Bone marrow (tissue), 2 donors: ENCODE measurements at regions not wholly inside any gene's neighbourhood (a gene's known extent, or its start where the extent isn't known, plus 50 kb on each side); places are given as distances from the start of the nearest gene placed in this dataset.
"Not testable (repeated sequence)": the region's sequence is repeated elsewhere in the genome, so short reads cannot be mapped to it uniquely, and the experiment has no call there.

Source experiments
- DNase-seq, 2 donors: peaks; one replicate each; lab custom pipeline; 2025; lab: John Stamatoyannopoulos, UW

- DNase-seq = not testable (repeated sequence)
These were observed 371.0 kb downstream of the OSTF1 start for GRCh38 chr9:75459311-75459710.

- DNase-seq = no peak
These were observed 372.9 kb downstream of the OSTF1 start for GRCh38 chr9:75461183-75461582.

- no peak for DNase-seq
These were observed 374.6 kb downstream of the OSTF1 start for GRCh38 chr9:75462866-75463265.

- no peak for DNase-seq
These were observed 375.6 kb downstream of the OSTF1 start for GRCh38 chr9:75463871-75464270.

- DNase-seq = no peak
These were observed 376.4 kb downstream of the OSTF1 start for GRCh38 chr9:75464726-75465125.

GRCh38 chr9:75467142-75467541 is 378.8 kb downstream of the OSTF1 start:
- no peak for DNase-seq

GRCh38 chr9:75471549-75472114 is 383.3 kb downstream of the OSTF1 start:
- DNase-seq = no peak

- no peak for DNase-seq
These were observed 394.3 kb downstream of the OSTF1 start for GRCh38 chr9:75482566-75482965.

GRCh38 chr9:75483636-75484035 is 395.3 kb downstream of the OSTF1 start:
- no peak for DNase-seq

- no peak for DNase-seq
These were observed 399.8 kb downstream of the OSTF1 start for GRCh38 chr9:75487856-75488718.

GRCh38 chr9:75488719-75489110 is 400.4 kb downstream of the OSTF1 start:
- DNase-seq = no peak

- no peak for DNase-seq
These were observed 400.1 kb upstream of the PCSK5 start for GRCh38 chr9:75490326-75490725.

- DNase-seq = no peak
These were observed 398.9 kb upstream of the PCSK5 start for GRCh38 chr9:75491533-75491932.

- DNase-seq = no peak
These were observed 390.7 kb upstream of the PCSK5 start for GRCh38 chr9:75499812-75500211.

- DNase-seq = no peak
These were observed 390.0 kb upstream of the PCSK5 start for GRCh38 chr9:75500479-75500878.

GRCh38 chr9:75500940-75501339 is 389.5 kb upstream of the PCSK5 start:
- not testable (repeated sequence) for DNase-seq

- no peak for DNase-seq
These were observed 385.8 kb upstream of the PCSK5 start for GRCh38 chr9:75504721-75505120.

- DNase-seq = no peak
These were observed 384.8 kb upstream of the PCSK5 start for GRCh38 chr9:75505654-75506053.

GRCh38 chr9:75529463-75529862 is 361.0 kb upstream of the PCSK5 start:
- DNase-seq = no peak

GRCh38 chr9:75531588-75531987 is 358.9 kb upstream of the PCSK5 start:
- no peak for DNase-seq

GRCh38 chr9:75532233-75533050 is 358.0 kb upstream of the PCSK5 start:
- DNase-seq = no peak

- no peak for DNase-seq
These were observed 350.9 kb upstream of the PCSK5 start for GRCh38 chr9:75539523-75539922.

- no peak for DNase-seq
These were observed 350.3 kb upstream of the PCSK5 start for GRCh38 chr9:75540185-75540584.
